BJ (cell line): ENCODE measurements at regions not wholly inside any gene's neighbourhood (a gene's known extent, or its start where the extent isn't known, plus 50 kb on each side); places are given as distances from the start of the nearest gene placed in this dataset.

Source experiments
- CTCF ChIA-PET: fragments of 350-600 bp; formaldehyde crosslinking; extraction: SDS; loops from one replicate; lab custom pipeline; 2021; ENCODE audit warnings: antibody characterized with exemption, inconsistent platforms; lab: Yijun Ruan, JAX
- POLR2A ChIA-PET: fragments of 300-600 bp; sonication (Branson Sonifier 250); formaldehyde crosslinking; extraction: SDS; loops from one replicate; lab custom pipeline; 2021; ENCODE audit warnings: antibody characterized with exemption; lab: Charles Lee
- DNase-seq: peaks from one replicate; pipeline ENCODE4 v3.0.0-alpha.2; 2011; ENCODE audit warnings: low read depth
- H3K27me3 ChIP-seq: 2 replicates; pipeline ENCODE4 v1.6.0; 2011; ENCODE audit warnings: low read length; ENCODE audit not compliant: control insufficient read depth, insufficient read depth
- H3K36me3 ChIP-seq: 2 replicates; pipeline ENCODE4 v1.5.1; 2011; ENCODE audit warnings: low read length; ENCODE audit not compliant: control insufficient read depth, insufficient read depth
- H3K4me3 ChIP-seq: 2 replicates; pipeline ENCODE4 v1.5.1; 2011; ENCODE audit warnings: low read depth, mild to moderate bottlenecking, control low read depth, low read length
- TF ChIP-seq, protein P1 (sequence below): IDR thresholded peaks from 2 replicates; pipeline ENCODE4 v1.5.1; 2011; ENCODE audit warnings: low read depth, mild to moderate bottlenecking, control low read depth, inconsistent platforms, low read length, moderate library complexity; ENCODE audit not compliant: insufficient read depth

DNA sequence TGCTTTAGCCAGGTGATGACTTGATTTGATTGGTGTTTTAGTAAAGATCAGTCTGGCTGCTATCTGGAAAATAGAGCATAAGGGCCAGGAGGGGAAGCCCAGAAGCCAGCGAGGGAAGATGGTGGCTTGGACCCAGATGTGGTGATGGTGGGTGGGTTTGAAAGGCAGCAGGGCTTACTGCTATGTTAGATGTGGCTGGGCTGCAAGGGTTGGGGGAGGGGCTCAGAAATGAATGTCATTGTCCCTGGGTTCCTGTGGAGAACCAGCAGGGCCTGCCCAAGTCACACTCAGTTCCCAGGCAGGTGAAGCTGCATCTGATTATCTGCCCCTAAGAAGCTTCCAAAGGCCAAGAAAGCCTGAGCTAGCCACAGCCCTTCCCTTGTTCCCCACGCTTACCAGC is 71.7 kb upstream of the BRD7 start:
- ChIA-PET POLR2A (no interaction called here), CTCF (no interaction called here)
- H3K36me3 ChIP-seq, result no peaks in the 10 kb centered on the region
- TF ChIP-seq, protein P1, sequence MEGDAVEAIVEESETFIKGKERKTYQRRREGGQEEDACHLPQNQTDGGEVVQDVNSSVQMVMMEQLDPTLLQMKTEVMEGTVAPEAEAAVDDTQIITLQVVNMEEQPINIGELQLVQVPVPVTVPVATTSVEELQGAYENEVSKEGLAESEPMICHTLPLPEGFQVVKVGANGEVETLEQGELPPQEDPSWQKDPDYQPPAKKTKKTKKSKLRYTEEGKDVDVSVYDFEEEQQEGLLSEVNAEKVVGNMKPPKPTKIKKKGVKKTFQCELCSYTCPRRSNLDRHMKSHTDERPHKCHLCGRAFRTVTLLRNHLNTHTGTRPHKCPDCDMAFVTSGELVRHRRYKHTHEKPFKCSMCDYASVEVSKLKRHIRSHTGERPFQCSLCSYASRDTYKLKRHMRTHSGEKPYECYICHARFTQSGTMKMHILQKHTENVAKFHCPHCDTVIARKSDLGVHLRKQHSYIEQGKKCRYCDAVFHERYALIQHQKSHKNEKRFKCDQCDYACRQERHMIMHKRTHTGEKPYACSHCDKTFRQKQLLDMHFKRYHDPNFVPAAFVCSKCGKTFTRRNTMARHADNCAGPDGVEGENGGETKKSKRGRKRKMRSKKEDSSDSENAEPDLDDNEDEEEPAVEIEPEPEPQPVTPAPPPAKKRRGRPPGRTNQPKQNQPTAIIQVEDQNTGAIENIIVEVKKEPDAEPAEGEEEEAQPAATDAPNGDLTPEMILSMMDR, result no peak
- DNase-seq, result no peak
- no peaks in the 10 kb centered on the region for H3K27me3 ChIP-seq
- no peak overlapping the region for H3K4me3 ChIP-seq

DNA sequence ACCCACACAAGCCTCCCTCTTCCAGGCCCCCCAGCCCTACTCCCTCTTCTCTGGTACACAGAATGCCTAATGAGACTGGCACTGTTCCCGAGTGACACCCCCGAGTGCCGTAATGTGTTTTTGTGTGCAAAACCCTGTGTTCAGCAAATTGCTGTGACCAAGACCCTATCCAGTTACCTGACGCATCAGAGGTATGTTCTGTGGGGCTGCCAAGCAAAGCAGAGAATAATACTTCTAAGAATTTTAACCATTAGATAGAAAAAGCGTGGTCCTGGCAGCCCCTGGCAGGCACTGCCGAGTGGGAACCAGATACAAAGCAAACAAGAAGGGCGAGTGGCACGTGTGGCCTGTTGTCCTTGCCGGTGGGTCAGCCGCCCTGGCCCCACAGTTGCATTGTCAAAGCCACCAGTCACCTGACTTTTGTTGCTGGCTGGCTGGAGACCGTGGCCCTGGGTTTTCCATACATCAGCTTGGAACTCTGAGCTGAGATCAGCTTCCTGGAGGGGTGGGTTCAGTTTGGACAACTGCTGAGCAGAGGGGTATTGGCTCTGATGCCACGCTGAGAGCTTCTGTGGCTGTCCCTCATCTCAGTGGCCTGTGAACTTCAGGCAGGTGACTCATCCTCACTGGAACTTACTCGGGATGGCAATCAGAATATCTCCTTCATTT is 69.1 kb upstream of the BRD7 start:
- ChIA-PET POLR2A (no interaction called here), CTCF (no interaction called here)
- DNase-seq, result no peak
- no peak overlapping the region for H3K4me3 ChIP-seq
- TF ChIP-seq, protein P1, result no peak
- 0 out of 2 replicates have a peak, but pooled peaks cover 1% of the 10 kb centered on the region for H3K27me3 ChIP-seq
- no peaks in the 10 kb centered on the region for H3K36me3 ChIP-seq

DNA sequence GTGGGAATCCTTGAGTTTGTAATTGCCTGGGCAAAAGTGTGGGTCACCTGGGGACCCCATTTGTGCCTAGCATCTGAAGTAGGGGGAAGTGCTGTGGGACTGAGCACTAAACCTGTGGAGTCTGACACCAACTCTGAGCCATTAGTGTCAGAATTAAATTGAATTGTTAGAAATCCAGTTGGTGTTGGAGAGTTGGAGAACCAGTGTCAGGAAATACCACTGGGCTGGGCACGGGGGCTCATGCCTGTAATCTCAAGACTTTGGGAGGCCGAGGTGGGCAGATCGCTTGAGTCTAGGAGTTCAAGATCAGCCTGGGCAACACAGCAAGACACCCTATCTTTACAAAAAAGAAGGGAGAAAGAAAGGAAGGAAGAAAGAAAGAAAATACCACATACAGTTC is 67.5 kb upstream of the BRD7 start:
- TF ChIP-seq, protein P1, result no peak
- DNase-seq, result no peak
- CTCF ChIA-PET, result no interaction called here
- Histone ChIP-seq H3K36me3 (no peaks in the 10 kb centered on the region), H3K4me3 (no peak overlapping the region), H3K27me3 (0 out of 2 replicates have a peak, but pooled peaks cover 1% of the 10 kb centered on the region)
- POLR2A ChIA-PET, result no interaction called here

DNA sequence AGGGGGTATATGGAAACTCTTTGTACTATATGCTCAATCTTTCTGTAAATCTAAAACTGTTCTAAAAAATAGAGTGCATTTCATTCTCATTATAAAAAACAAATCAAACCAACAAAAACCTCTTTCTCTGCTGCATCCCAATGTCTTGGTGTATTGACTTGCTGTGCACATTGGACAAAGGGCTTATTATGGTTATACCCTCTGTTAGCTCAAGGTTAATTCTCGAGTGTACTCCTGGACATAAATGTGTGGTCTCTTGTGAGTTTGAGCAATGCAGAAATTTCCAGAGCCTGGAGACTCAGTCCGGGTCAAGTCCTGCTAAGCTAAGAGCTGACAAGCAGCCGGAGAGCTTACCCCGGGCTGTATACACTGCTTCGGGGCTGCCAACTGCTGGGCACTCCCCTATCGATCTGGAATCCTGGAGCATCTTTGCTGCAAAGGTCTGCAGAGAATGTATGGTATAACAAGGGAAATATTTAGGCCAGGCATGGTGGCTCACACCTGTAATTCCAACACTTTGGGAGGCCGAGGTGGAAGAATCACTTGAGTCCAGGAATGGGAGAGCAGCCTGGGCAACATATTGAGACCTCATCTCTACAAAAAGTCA is 66.2 kb upstream of the BRD7 start:
- DNase-seq, result no peak
- ChIA-PET POLR2A (no interaction called here), CTCF (no interaction called here)
- Histone ChIP-seq H3K4me3 (no peak overlapping the region), H3K36me3 (no peaks in the 10 kb centered on the region), H3K27me3 (0 out of 2 replicates have a peak, but pooled peaks cover 1% of the 10 kb centered on the region)
- TF ChIP-seq, protein P1, result no peak

DNA sequence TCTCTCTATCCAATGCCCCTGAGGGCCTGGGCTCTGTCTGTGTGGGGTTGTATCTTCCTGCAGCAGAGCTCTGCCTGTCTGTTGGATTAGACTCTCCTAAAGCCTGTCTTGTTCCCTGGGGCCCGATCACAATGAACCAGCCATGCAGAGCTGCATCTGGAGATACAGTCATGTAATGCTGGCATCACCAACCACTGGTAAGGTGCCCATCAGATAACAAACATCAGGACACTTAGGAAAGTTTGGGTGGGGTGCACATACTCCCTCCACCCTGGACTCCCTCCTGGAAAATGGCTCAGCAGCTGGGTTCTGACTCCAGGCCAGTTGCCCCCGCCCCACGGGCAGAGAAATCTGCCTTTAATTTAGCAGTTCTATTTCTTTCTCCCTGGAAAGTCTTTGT is 61.3 kb upstream of the BRD7 start:
- 0 out of 2 replicates have a peak, but pooled peaks cover 1% of the 10 kb centered on the region for H3K27me3 ChIP-seq
- DNase-seq, result no peak
- H3K4me3 ChIP-seq, result no peak overlapping the region
- no peaks in the 10 kb centered on the region for H3K36me3 ChIP-seq
- TF ChIP-seq, protein P1, result no peak
- POLR2A ChIA-PET, result no interaction called here
- CTCF ChIA-PET, result no interaction called here
